Erythroblast (primary cell): ENCODE measurements at regions not wholly inside any gene's neighbourhood (a gene's known extent, or its start where the extent isn't known, plus 50 kb on each side); places are given as distances from the start of the nearest gene placed in this dataset.

Experiments used
- GATA1 ChIP-seq: IDR thresholded peaks from 2 replicates; pipeline ENCODE4 v1.6.1; 2011; ENCODE audit warnings: low read depth, mild to moderate bottlenecking, control low read depth, low read length, moderate library complexity
- POLR2A ChIP-seq: IDR thresholded peaks from 2 replicates; pipeline ENCODE4 v1.6.1; 2011; ENCODE audit warnings: mild to moderate bottlenecking, low read length

DNA sequence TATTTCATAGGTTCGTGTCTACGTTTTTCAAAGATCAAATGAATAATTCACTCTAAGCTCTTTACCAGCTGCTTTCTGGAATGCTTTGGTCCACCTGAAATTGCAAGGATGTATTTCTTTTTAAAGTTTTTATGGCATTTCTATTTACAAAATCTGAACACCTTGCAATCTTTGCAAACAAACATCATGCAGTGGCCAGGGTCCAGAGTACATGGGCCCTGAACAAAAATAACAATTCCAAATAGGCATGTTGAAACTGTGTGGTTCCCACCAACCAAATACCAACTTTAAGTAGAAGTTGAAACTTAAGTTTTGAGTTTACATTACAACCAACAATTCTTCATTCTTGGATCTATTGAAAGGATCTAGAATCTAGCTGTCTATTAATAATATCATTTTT is 180.1 kb upstream of the FTMT start:
- no peak for TF ChIP-seq POLR2A
- no peak for TF ChIP-seq GATA1
